ENCODE measurements at regions not wholly inside any gene's neighbourhood (a gene's known extent, or its start where the extent isn't known, plus 50 kb on each side); places are given as distances from the start of the nearest gene placed in this dataset.

- TF ChIP-seq HNRNPL (IDR thresholded peaks at IDR 0.05; ENCODE audit: low read depth, low read length) (no peak), LCORL (IDR thresholded peaks at IDR 0.05) (no peak), LCORL (CRISPR knock-in tag; IDR thresholded peaks at IDR 0.05) (no peak), ZBED4 (CRISPR knock-in tag; IDR thresholded peaks at IDR 0.05; ENCODE audit: borderline replicate concordance) (no peak), KMT2A (CRISPR knock-in tag; IDR thresholded peaks at IDR 0.05) (no peak), NFKBIZ (CRISPR knock-in tag; IDR thresholded peaks at IDR 0.05) (no peak), CREB1 (IDR thresholded peaks at IDR 0.05) (no peak), CREB1 (CRISPR knock-in tag; IDR thresholded peaks at IDR 0.05) (no peak), ZNF354B (CRISPR knock-in tag; IDR thresholded peaks at IDR 0.05) (no peak), ATF3 (CRISPR knock-in tag; IDR thresholded peaks at IDR 0.05) (no peak), FOXJ3 (CRISPR knock-in tag; IDR thresholded peaks at IDR 0.05; ENCODE audit: borderline replicate concordance) (no peak), MXI1 (IDR thresholded peaks at IDR 0.05; ENCODE audit: borderline replicate concordance, low read depth, low read length) (no peak), YY1 (IDR thresholded peaks at IDR 0.05; ENCODE audit: insufficient read depth, insufficient replicate concordance, low read depth, low read length) (no peak), CTCF (CRISPR knock-in tag; IDR thresholded peaks at IDR 0.05) (no peak)
These were observed 401.4 kb upstream of the KLF4 start for GRCh38 chr9:107890921-107891465.

Data from HepG2 (cell line).